IMR-90 (cell line): ENCODE measurements at regions not wholly inside any gene's neighbourhood (a gene's known extent, or its start where the extent isn't known, plus 50 kb on each side); places are given as distances from the start of the nearest gene placed in this dataset.

ENCODE experiments used
- ATAC-seq: fragments of 200-7000 bp; cut with Tn5 transposase; 2 replicates; pipeline ENCODE4 v1.9.1; 2020; ENCODE audit warnings: low read depth, mild to moderate bottlenecking, moderate library complexity
- BruUV-seq: library from RNA; stranded (reverse); fragments of 400-500 nt; replicated peaks from 2 replicates; lab custom pipeline; 2021; lab: Mats Ljungman, UMichigan
- CTCF ChIA-PET: fragments of 300-600 bp; formaldehyde crosslinking; extraction: SDS; loops from one replicate; lab custom pipeline; 2021; ENCODE audit warnings: antibody characterized with exemption; lab: Yijun Ruan, JAX
- POLR2A ChIA-PET: fragments of 300-600 bp; sonication (Branson Sonifier 250); formaldehyde crosslinking; loops from one replicate; lab custom pipeline; 2022; ENCODE audit warnings: antibody characterized with exemption; ENCODE audit not compliant: unreplicated experiment; lab: Charles Lee
- DNase-seq: peaks from one replicate; pipeline ENCODE4 v3.0.0; 2013
- H2AFZ ChIP-seq: replicated peaks from 2 replicates; pipeline ENCODE3; 2013; ENCODE audit warnings: low read length, mild to moderate bottlenecking; ENCODE audit not compliant: poor library complexity
- H2AK5ac ChIP-seq: 2 replicates; pipeline ENCODE4 v1.6.1; 2013; ENCODE audit warnings: low read depth, low read length, inconsistent platforms
- H2AK9ac ChIP-seq: replicated peaks from 2 replicates; pipeline ENCODE3; 2013; ENCODE audit warnings: mild to moderate bottlenecking, low read depth, low read length, moderate library complexity; ENCODE audit not compliant: poor library complexity
- H2BK120ac ChIP-seq: 2 replicates; pipeline ENCODE4 v1.6.1; 2013; ENCODE audit warnings: low read depth, low read length, inconsistent platforms
- H2BK15ac ChIP-seq: 3 replicates; pipeline ENCODE4 v1.6.1; 2013; ENCODE audit warnings: low read depth, low read length, inconsistent platforms
- H2BK20ac ChIP-seq: 2 replicates; pipeline ENCODE4 v1.6.1; 2013; ENCODE audit warnings: low read depth, mild to moderate bottlenecking, inconsistent platforms, low read length, moderate library complexity
- H2BK5ac ChIP-seq: 2 replicates; pipeline ENCODE4 v1.6.1; 2013; ENCODE audit warnings: mild to moderate bottlenecking, low read depth, low read length, inconsistent platforms; ENCODE audit not compliant: poor library complexity, severe bottlenecking
- H3K14ac ChIP-seq: replicated peaks from 2 replicates; pipeline ENCODE4 v1.6.1; 2013; ENCODE audit warnings: low read depth, low read length, inconsistent platforms
- H3K18ac ChIP-seq: 2 replicates; pipeline ENCODE4 v1.6.1; 2013; ENCODE audit warnings: low read depth, low read length, control low read depth
- H3K23ac ChIP-seq: 2 replicates; pipeline ENCODE4 v1.6.1; 2013; ENCODE audit warnings: low read depth, low read length, inconsistent platforms
- H3K27ac ChIP-seq: 2 replicates; pipeline ENCODE4 v1.5.1; 2013; ENCODE audit warnings: mild to moderate bottlenecking, control low read depth, low read length; ENCODE audit not compliant: insufficient read depth
- H3K27me3 ChIP-seq: 2 replicates; pipeline ENCODE4 v1.6.1; 2013; ENCODE audit warnings: low read length; ENCODE audit not compliant: control insufficient read depth, insufficient read depth
- H3K36me3 ChIP-seq: 2 replicates; pipeline ENCODE4 v1.6.1; 2013; ENCODE audit warnings: low read length, mixed read lengths; ENCODE audit not compliant: control insufficient read depth, insufficient read depth
- H3K4ac ChIP-seq: 2 replicates; pipeline ENCODE4 v1.6.1; 2013; ENCODE audit warnings: low read depth, low read length, inconsistent platforms
- H3K4me1 ChIP-seq: 2 replicates; pipeline ENCODE4 v1.6.1; 2013; ENCODE audit warnings: low read length, mixed read lengths; ENCODE audit not compliant: control insufficient read depth, insufficient read depth
- H3K4me2 ChIP-seq: 2 replicates; pipeline ENCODE4 v1.6.1; 2013; ENCODE audit warnings: low read depth, mild to moderate bottlenecking, control low read depth, low read length, moderate library complexity
- H3K4me3 ChIP-seq: 2 replicates; pipeline ENCODE4 v1.5.1; 2013; ENCODE audit warnings: low read depth, mild to moderate bottlenecking, control low read depth, low read length, moderate library complexity; ENCODE audit not compliant: insufficient read depth
- H3K56ac ChIP-seq: 2 replicates; pipeline ENCODE4 v1.6.1; 2013; ENCODE audit warnings: low read length, inconsistent platforms; ENCODE audit not compliant: insufficient read depth; ENCODE audit errors: extremely low read depth
- H3K79me1 ChIP-seq, 2 experiments: 2 replicates each; pipeline ENCODE4 v1.6.1; 2013; ENCODE audit warnings: low read length in 2 of 2, inconsistent platforms in 1 of 2, low read depth in 1 of 2
- H3K9ac ChIP-seq: 2 replicates; pipeline ENCODE4 v1.6.1; 2013; ENCODE audit warnings: low read depth, low read length, control low read depth
- H3K9me1 ChIP-seq: 2 replicates; pipeline ENCODE4 v1.6.1; 2013; ENCODE audit warnings: low read length, inconsistent platforms; ENCODE audit not compliant: insufficient read depth
- H3K9me3 ChIP-seq: 2 replicates; pipeline ENCODE4 v1.6.1; 2013; ENCODE audit warnings: low read length; ENCODE audit not compliant: control insufficient read depth, insufficient read depth
- H4K20me1 ChIP-seq: 2 replicates; pipeline ENCODE4 v1.6.1; 2013; ENCODE audit warnings: low read length, inconsistent platforms; ENCODE audit not compliant: insufficient read depth
- H4K5ac ChIP-seq: 2 replicates; pipeline ENCODE4 v1.6.1; 2013; ENCODE audit warnings: mild to moderate bottlenecking, low read depth, low read length, control low read depth
- H4K8ac ChIP-seq, 2 experiments: 2 replicates each; pipeline ENCODE4 v1.6.1; 2013; ENCODE audit warnings: low read depth in 2 of 2, low read length in 2 of 2, control low read depth in 1 of 2, inconsistent platforms in 1 of 2
- H4K91ac ChIP-seq: 2 replicates; pipeline ENCODE4 v1.6.1; 2013; ENCODE audit warnings: low read depth, low read length, inconsistent platforms; ENCODE audit not compliant: insufficient read depth
- BHLHE40 ChIP-seq: fragments of 150-350 bp; IDR thresholded peaks from 2 replicates; pipeline ENCODE4 v1.6.1; 2016; ENCODE audit warnings: mild to moderate bottlenecking, low read depth, low read length
- CTCF ChIP-seq: conservative IDR thresholded peaks from 2 replicates; pipeline ENCODE4 v1.5.1; 2012; ENCODE audit warnings: mild to moderate bottlenecking, low read depth, low read length, improper control_type of control experiment
- MAFK ChIP-seq: IDR thresholded peaks from 2 replicates; pipeline ENCODE4 v1.6.1; 2012; ENCODE audit warnings: low read depth, low read length, improper control_type of control experiment
- MAZ ChIP-seq: IDR thresholded peaks from 2 replicates; pipeline ENCODE4 v1.6.1; 2012; ENCODE audit warnings: low read depth, mild to moderate bottlenecking, low read length, improper control_type of control experiment, moderate library complexity, borderline replicate concordance
- POLR2A ChIP-seq: IDR thresholded peaks from 2 replicates; pipeline ENCODE4 v1.6.1; 2012; ENCODE audit warnings: mild to moderate bottlenecking, low read depth, low read length
- RAD21 ChIP-seq: IDR thresholded peaks from 2 replicates; pipeline ENCODE4 v1.6.1; 2012; ENCODE audit warnings: low read length, improper control_type of control experiment
- RFX5 ChIP-seq: IDR thresholded peaks from 2 replicates; pipeline ENCODE4 v1.8.0; 2012; ENCODE audit warnings: low read depth, mild to moderate bottlenecking, low read length, moderate library complexity
- SMC3 ChIP-seq: fragments of 150-350 bp; IDR thresholded peaks from 2 replicates; pipeline ENCODE4 v1.6.1; 2016; ENCODE audit warnings: low read depth, mild to moderate bottlenecking, antibody characterized with exemption, low read length, moderate library complexity
- WGBS, 2 experiments: methylation state at CpG; one replicate each; pipeline versions ENCODE4 v1.1.5 to v1.1.7; 2013; ENCODE audit warnings: missing lambda C conversion rate in 2 of 2; ENCODE audit not compliant: insufficient read length in 1 of 2; ENCODE audit errors: extremely low coverage in 2 of 2; 5-methylcytosine and 5-hydroxymethylcytosine counted together
- dilution Hi-C: fragments of 300-500 bp; cut with HindIII; formaldehyde crosslinking; loops from one replicate; pipeline ENCODE4 v1.14.3; 2018; ENCODE audit warnings: low sequenced_read_pairs; ENCODE audit not compliant: unreplicated experiment
- in situ Hi-C: fragments of 300-500 bp; cut with MboI; formaldehyde crosslinking; loops from 3 replicates; pipeline ENCODE4 v1.14.3; 2019; ENCODE audit warnings: low sequenced_read_pairs, inconsistent platforms, mixed read lengths
- intact Hi-C: fragments of 100-400 bp; cut with micrococcal nuclease; formaldehyde crosslinking; loops from 2 replicates; pipeline ENCODE4 v1.10.0; 2022
- TF ChIP-seq, protein P1 (sequence below): fragments of 150-350 bp; IDR thresholded peaks from 2 replicates; pipeline ENCODE4 v1.6.1; 2016; ENCODE audit warnings: low read depth, mild to moderate bottlenecking, low read length, moderate library complexity, borderline replicate concordance
- TF ChIP-seq, protein P2 (sequence below): fragments of 150-350 bp; IDR thresholded peaks from 2 replicates; pipeline ENCODE4 v1.6.1; 2017; ENCODE audit warnings: mild to moderate bottlenecking, antibody characterized with exemption, low read length, low read depth

DNA sequence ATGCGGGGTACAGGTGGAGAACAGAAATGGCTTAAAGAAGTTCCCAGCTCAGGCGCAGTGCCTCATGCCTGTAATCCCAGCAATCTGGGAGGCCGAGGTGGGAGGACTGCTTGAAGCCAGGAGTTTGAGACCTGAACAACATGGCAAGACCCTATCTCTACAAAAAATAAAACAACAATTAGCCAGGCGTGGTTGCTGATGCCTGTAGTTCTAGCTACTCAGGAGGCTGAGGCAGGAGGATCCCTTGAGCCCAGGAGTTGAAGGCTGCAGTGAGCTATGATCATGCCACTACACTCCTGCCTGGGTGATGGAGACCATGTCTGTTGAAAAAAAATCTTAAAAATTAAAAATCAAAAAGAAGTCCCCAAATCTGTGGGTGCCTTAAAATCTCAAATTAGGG, 228.3 kb upstream of the WSB1 start:
- H3K4ac ChIP-seq, result no peak overlapping the region
- no peaks in the 10 kb centered on the region for H4K20me1 ChIP-seq
- no peak overlapping the region for H2BK20ac ChIP-seq
- H3K27me3 ChIP-seq, result no peaks in the 10 kb centered on the region
- H3K23ac ChIP-seq, result no peak overlapping the region
- dilution Hi-C loops (no loop called here), intact Hi-C loops (no loop called here), in situ Hi-C loops (no loop called here)
- no TSS peak for BruUV-seq
- no peak overlapping the region for H4K5ac ChIP-seq
- H3K9ac ChIP-seq, result no peak overlapping the region
- no peak overlapping the region for H2BK120ac ChIP-seq
- H3K27ac ChIP-seq, result no peak overlapping the region
- DNase-seq (no peak), ATAC-seq (no peak)
- H3K36me3 ChIP-seq, result no peaks in the 10 kb centered on the region
- no peak overlapping the region for H3K18ac ChIP-seq
- CTCF ChIA-PET, result no interaction called here
- no peaks in the 10 kb centered on the region for H3K79me1 ChIP-seq
- no peak overlapping the region for H4K91ac ChIP-seq
- TF ChIP-seq, protein P1, sequence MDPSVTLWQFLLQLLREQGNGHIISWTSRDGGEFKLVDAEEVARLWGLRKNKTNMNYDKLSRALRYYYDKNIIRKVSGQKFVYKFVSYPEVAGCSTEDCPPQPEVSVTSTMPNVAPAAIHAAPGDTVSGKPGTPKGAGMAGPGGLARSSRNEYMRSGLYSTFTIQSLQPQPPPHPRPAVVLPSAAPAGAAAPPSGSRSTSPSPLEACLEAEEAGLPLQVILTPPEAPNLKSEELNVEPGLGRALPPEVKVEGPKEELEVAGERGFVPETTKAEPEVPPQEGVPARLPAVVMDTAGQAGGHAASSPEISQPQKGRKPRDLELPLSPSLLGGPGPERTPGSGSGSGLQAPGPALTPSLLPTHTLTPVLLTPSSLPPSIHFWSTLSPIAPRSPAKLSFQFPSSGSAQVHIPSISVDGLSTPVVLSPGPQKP, result no peak
- TF ChIP-seq, protein P2, sequence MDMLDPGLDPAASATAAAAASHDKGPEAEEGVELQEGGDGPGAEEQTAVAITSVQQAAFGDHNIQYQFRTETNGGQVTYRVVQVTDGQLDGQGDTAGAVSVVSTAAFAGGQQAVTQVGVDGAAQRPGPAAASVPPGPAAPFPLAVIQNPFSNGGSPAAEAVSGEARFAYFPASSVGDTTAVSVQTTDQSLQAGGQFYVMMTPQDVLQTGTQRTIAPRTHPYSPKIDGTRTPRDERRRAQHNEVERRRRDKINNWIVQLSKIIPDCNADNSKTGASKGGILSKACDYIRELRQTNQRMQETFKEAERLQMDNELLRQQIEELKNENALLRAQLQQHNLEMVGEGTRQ, result no peak
- no peak for TF ChIP-seq MAFK
- no peak for TF ChIP-seq SMC3
- no peak for TF ChIP-seq POLR2A
- TF ChIP-seq RAD21, result no peak
- TF ChIP-seq MAZ, result no peak
- TF ChIP-seq RFX5, result no peak
- TF ChIP-seq BHLHE40, result no peak
- no peak for TF ChIP-seq CTCF
- 42% methylated on average over 2 of the region's 4 CpGs; no CpG with 5 or more reads in 1 of the 2 experiments for WGBS, 2 experiments
- no peak overlapping the region for H4K8ac ChIP-seq
- H2AK5ac ChIP-seq, result no peak overlapping the region
- H3K14ac ChIP-seq, result no peak overlapping the region
- H2BK5ac ChIP-seq, result no peak overlapping the region
- H3K4me3 ChIP-seq, result no peak overlapping the region
- H3K4me2 ChIP-seq, result no peak overlapping the region
- H3K56ac ChIP-seq, result no peak overlapping the region
- H3K9me1 ChIP-seq, result no peaks in the 10 kb centered on the region
- no peak overlapping the region for H2AK9ac ChIP-seq
- no peak overlapping the region for H2BK15ac ChIP-seq
- POLR2A ChIA-PET, result no interaction called here
- H3K4me1 ChIP-seq, result no peaks in the 10 kb centered on the region
- H3K9me3 ChIP-seq, result 0 out of 2 replicates have a peak, but pooled peaks cover 2% of the 10 kb centered on the region
- H2AFZ ChIP-seq, result no peak overlapping the region
